ENCODE measurements at regions not wholly inside any gene's neighbourhood (a gene's known extent, or its start where the extent isn't known, plus 50 kb on each side); places are given as distances from the start of the nearest gene placed in this dataset.
"Not testable (repeated sequence)": the region's sequence is repeated elsewhere in the genome, so short reads cannot be mapped to it uniquely, and the experiment has no call there.

DNA sequence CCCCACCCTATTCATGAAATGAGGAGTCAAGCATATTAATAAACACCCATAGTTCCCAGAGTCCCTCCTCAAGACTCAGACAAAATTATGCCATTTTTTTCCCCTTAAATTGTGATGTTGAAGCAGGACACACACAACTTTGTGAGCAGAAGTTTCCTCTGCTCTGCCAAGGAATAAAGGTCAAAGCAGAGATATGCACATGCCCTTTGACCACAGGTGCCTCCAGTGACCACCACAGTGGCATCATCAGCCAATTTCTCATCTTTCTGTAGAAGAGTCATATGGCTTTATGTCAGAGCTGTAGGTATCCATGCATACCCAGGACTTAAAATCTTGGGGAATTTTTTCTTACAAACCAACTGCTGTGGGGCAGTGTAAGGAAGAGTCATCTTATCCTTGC is 304.4 kb upstream of the GADL1 start:
- H3K4me3 ChIP-seq = no peak overlapping the region

DNA sequence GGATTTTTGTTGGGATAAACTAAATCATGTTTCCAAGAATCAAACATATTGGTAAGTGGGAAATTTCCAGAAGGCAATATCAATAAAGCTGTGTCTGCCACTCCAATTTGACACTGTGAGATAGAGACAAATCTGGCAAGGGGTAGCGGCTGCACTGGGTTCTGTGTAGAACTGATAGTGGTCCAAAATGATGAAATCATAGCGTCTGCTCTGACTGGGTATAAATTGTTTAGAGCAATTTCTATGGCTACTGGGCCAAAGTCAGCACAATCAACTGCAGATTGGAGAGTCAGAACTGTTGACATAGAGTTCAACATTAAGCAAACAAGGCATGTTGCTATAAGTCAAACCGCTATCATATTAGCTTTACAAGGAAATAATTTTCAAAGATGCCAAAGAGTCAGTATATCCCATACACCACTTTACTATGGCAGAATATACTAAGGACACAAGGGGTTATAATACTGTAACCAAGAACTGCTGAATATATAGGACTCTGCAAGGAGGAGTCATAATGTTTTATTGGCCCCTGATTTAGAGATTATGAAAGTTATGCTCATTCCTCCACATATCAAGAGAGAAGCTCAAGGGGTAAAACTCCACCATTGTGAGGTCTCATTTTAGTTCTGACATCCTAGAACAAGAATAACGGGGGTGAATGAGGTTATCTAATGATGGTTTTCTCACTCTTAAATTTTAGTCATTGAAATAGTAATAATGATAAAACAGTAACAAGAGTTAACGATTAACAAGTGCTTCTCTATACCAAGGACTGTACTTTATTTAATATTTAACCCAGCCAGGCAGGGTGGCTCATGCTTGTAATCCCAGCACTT is 309.7 kb upstream of the GADL1 start:
- DNase-seq = no peak
- no peak overlapping the region for H3K27ac ChIP-seq
- H3K9me3 ChIP-seq = no peaks in the 10 kb centered on the region
- H3K27me3 ChIP-seq = no peaks in the 10 kb centered on the region
- 81 to 84% (median 84%) methylated on average over 5 of the region's 5 CpGs for WGBS, 3 donors
- H3K4me3 ChIP-seq = no peak overlapping the region
- no peaks in the 10 kb centered on the region for H3K4me1 ChIP-seq (ENCODE audit: insufficient read depth)
- intact Hi-C loops (cut with DNase I) = no loop called here
- TF ChIP-seq EP300 (IDR thresholded peaks at IDR 0.05) (no peak), POLR2A (IDR thresholded peaks at IDR 0.05) (no peak)
- TF ChIP-seq, protein P1, sequence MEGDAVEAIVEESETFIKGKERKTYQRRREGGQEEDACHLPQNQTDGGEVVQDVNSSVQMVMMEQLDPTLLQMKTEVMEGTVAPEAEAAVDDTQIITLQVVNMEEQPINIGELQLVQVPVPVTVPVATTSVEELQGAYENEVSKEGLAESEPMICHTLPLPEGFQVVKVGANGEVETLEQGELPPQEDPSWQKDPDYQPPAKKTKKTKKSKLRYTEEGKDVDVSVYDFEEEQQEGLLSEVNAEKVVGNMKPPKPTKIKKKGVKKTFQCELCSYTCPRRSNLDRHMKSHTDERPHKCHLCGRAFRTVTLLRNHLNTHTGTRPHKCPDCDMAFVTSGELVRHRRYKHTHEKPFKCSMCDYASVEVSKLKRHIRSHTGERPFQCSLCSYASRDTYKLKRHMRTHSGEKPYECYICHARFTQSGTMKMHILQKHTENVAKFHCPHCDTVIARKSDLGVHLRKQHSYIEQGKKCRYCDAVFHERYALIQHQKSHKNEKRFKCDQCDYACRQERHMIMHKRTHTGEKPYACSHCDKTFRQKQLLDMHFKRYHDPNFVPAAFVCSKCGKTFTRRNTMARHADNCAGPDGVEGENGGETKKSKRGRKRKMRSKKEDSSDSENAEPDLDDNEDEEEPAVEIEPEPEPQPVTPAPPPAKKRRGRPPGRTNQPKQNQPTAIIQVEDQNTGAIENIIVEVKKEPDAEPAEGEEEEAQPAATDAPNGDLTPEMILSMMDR (IDR thresholded peaks at IDR 0.05) = no peak
- H3K36me3 ChIP-seq = no peaks in the 10 kb centered on the region

More for the DNA sequence above, 304.4 kb upstream of the GADL1 start:
- no peaks in the 10 kb centered on the region for H3K36me3 ChIP-seq
- intact Hi-C loops (cut with DNase I) = no loop called here
- no peak overlapping the region for H3K27ac ChIP-seq
- TF ChIP-seq POLR2A (IDR thresholded peaks at IDR 0.05) = no peak
- TF ChIP-seq EP300 (IDR thresholded peaks at IDR 0.05) = no peak
- TF ChIP-seq, protein P1 (IDR thresholded peaks at IDR 0.05) = no peak
- no peaks in the 10 kb centered on the region for H3K27me3 ChIP-seq
- no peaks in the 10 kb centered on the region for H3K4me1 ChIP-seq (ENCODE audit: insufficient read depth)
- no peaks in the 10 kb centered on the region for H3K9me3 ChIP-seq
- DNase-seq = no peak

DNA sequence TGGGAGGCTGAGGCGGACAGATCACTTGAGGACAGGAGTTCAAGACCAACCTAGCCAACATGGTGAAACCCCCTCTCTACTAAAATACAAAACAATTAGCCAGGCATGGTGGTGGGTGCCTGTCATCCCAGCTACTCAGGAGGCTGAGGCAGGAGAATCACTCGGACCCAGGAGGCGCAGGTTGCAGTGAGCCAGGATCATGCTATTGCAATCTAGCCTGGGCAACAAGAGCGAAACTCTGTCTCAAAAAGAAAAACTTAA is 310.3 kb upstream of the GADL1 start:
- H3K36me3 ChIP-seq; H3K27ac ChIP-seq; H3K4me3 ChIP-seq; H3K4me1 ChIP-seq (ENCODE audit: insufficient read depth); DNase-seq; H3K9me3 ChIP-seq; intact Hi-C loops (cut with DNase I); H3K27me3 ChIP-seq: not testable (repeated sequence)
- WGBS, 3 donors = 97 to 99% (median 99%) methylated on average over 4 of the region's 4 CpGs

- 86 to 91% (median 90%) methylated on average over 5 of the region's 5 CpGs for WGBS, 3 donors
- Histone ChIP-seq H3K36me3 (no peaks in the 10 kb centered on the region), H3K9me3 (no peaks in the 10 kb centered on the region), H3K4me3 (no peak overlapping the region), H3K27me3 (no peaks in the 10 kb centered on the region), H3K27ac (no peak overlapping the region), H3K4me1 (ENCODE audit: insufficient read depth) (no peaks in the 10 kb centered on the region)
- intact Hi-C loops (cut with DNase I) = no loop called here
- no peak for DNase-seq
- TF ChIP-seq, protein P1 (IDR thresholded peaks at IDR 0.05) = no peak
- TF ChIP-seq POLR2A (IDR thresholded peaks at IDR 0.05) (no peak), EP300 (IDR thresholded peaks at IDR 0.05) (no peak)
Observed at GRCh38 chr3:31210068-31210645, 315.7 kb upstream of the GADL1 start.

GRCh38 chr3:31213869-31214486 is 318.7 kb upstream of the STT3B start:
- TF ChIP-seq, protein P1 (IDR thresholded peaks at IDR 0.05) = no peak
- TF ChIP-seq EP300 (IDR thresholded peaks at IDR 0.05) (no peak), POLR2A (IDR thresholded peaks at IDR 0.05) (no peak)
- peaks cover 1% of the 10 kb centered on the region for H3K4me1 ChIP-seq (ENCODE audit: insufficient read depth)
- intact Hi-C loops (cut with DNase I) = no loop called here
- no peak overlapping the region for H3K4me3 ChIP-seq
- H3K36me3 ChIP-seq = no peaks in the 10 kb centered on the region
- H3K27ac ChIP-seq = no peak overlapping the region
- DNase-seq = no peak
- WGBS, 3 donors = 90 to 92% (median 92%) methylated on average over 7 of the region's 7 CpGs
- no peaks in the 10 kb centered on the region for H3K9me3 ChIP-seq
- no peaks in the 10 kb centered on the region for H3K27me3 ChIP-seq
